WTC11 (cell line): ENCODE measurements at regions not wholly inside any gene's neighbourhood (a gene's known extent, or its start where the extent isn't known, plus 50 kb on each side); places are given as distances from the start of the nearest gene placed in this dataset.

Experiments
- ATF2 ChIP-seq: sonication (generic); formaldehyde crosslinking; IDR thresholded peaks from 2 replicates; pipeline ENCODE4 v1.8.1; 2022; ENCODE audit warnings: low read depth, missing genetic modification reagents, borderline replicate concordance
- CREB1 ChIP-seq: sonication (generic); formaldehyde crosslinking; IDR thresholded peaks from 2 replicates; pipeline ENCODE4 v1.8.0; 2023; ENCODE audit warnings: mild to moderate bottlenecking, missing genetic modification reagents
- CTCF ChIP-seq: fragments of 200-600 bp; IDR thresholded peaks from 2 replicates; pipeline ENCODE4 v1.8.0; 2022; ENCODE audit warnings: antibody characterized with exemption
- E2F5 ChIP-seq: sonication (generic); formaldehyde crosslinking; IDR thresholded peaks from 2 replicates; pipeline ENCODE4 v1.8.1; 2022; ENCODE audit warnings: mild to moderate bottlenecking, moderate library complexity, missing genetic modification reagents
- ESRRA ChIP-seq: sonication (generic); formaldehyde crosslinking; IDR thresholded peaks from 2 replicates; pipeline ENCODE4 v1.8.1; 2022; ENCODE audit warnings: mild to moderate bottlenecking, missing genetic modification reagents, borderline replicate concordance
- ETV6 ChIP-seq: sonication (generic); formaldehyde crosslinking; IDR thresholded peaks from 2 replicates; pipeline ENCODE4 v1.8.1; 2022; ENCODE audit warnings: mild to moderate bottlenecking, missing genetic modification reagents
- FOXJ3 ChIP-seq: sonication (generic); formaldehyde crosslinking; IDR thresholded peaks from 2 replicates; pipeline ENCODE4 v1.9.0; 2021; ENCODE audit warnings: missing genetic modification reagents, mild to moderate bottlenecking, borderline replicate concordance
- GABPB1 ChIP-seq: sonication (generic); formaldehyde crosslinking; IDR thresholded peaks from 2 replicates; pipeline ENCODE4 v1.8.1; 2023; ENCODE audit warnings: mild to moderate bottlenecking, missing genetic modification reagents

GRCh38 chr10:123355748-123356481, 201.7 kb downstream of the BUB3 start:
- TF ChIP-seq CTCF: no peak
- TF ChIP-seq CREB1 (CRISPR knock-in tag): no peak
- no peak for TF ChIP-seq ATF2 (CRISPR knock-in tag)
- no peak for TF ChIP-seq FOXJ3 (CRISPR knock-in tag)
- TF ChIP-seq ETV6 (CRISPR knock-in tag): no peak
- TF ChIP-seq GABPB1: no peak
- no peak for TF ChIP-seq ESRRA (CRISPR knock-in tag)
- no peak for TF ChIP-seq E2F5 (CRISPR knock-in tag)
